ENCODE measurements at regions not wholly inside any gene's neighbourhood (a gene's known extent, or its start where the extent isn't known, plus 50 kb on each side); places are given as distances from the start of the nearest gene placed in this dataset.

DNA sequence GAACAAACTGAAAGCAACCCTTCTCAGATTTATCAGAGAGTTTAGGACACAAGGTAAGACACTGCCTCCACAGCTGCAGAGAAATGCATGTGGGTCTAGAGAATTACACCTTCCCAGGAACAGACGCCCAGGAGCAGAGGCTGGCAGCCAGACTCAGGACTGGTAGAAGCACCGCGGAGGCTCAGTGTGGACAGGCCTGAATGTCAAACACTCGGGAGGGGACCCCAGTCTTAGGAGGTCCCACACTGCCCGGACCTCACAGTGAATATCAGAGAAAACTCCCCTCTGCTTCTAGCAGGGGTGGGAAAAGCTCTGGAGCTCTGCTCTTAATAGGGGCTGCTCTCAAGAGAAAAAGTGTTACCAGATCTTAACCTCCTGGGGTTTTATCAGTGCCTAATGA, 952.7 kb downstream of the BRD1 start:
- intact Hi-C loops (cut with micrococcal nuclease; ENCODE audit: unreplicated experiment) (no loop called here), in situ Hi-C loops (cut with HindIII; ENCODE audit: extremely low pct_ligation_motif_present, low pct_unique_long_range_greater_than_20kb) (no loop called here)
- no peak overlapping the region for H3K4me2 ChIP-seq (ENCODE audit: low read depth, low read length)
- H4K20me1 ChIP-seq (ENCODE audit: insufficient read depth, low read length): no peaks in the 10 kb centered on the region
- H3K4me1 ChIP-seq (ENCODE audit: insufficient read depth, low read length): no peaks in the 10 kb centered on the region
- TF ChIP-seq ZNF883 (CRISPR knock-in tag; IDR thresholded peaks at IDR 0.05; ENCODE audit: not compliant biosample characterization): no peak
- no peak for TF ChIP-seq THYN1 (CRISPR knock-in tag; IDR thresholded peaks at IDR 0.05; ENCODE audit: borderline replicate concordance, low read depth)
- TF ChIP-seq CENPT (CRISPR knock-in tag; IDR thresholded peaks at IDR 0.05; ENCODE audit: low read depth): no peak
- no peak for TF ChIP-seq ATF7-NPFF (CRISPR knock-in tag; IDR thresholded peaks at IDR 0.05; ENCODE audit: low read depth)
- no peak for TF ChIP-seq ZNF678 (CRISPR knock-in tag; IDR thresholded peaks at IDR 0.05)
- no peak for TF ChIP-seq SRSF4 (IDR thresholded peaks at IDR 0.05; ENCODE audit: low read depth, low read length, poor library complexity, severe bottlenecking)
- no peak for TF ChIP-seq ZNF891 (CRISPR knock-in tag; IDR thresholded peaks at IDR 0.05)
- no peak for TF ChIP-seq CBX2 (IDR thresholded peaks at IDR 0.05; ENCODE audit: low read depth, low read length)
- TF ChIP-seq CBX2 (CRISPR knock-in tag; IDR thresholded peaks at IDR 0.05; ENCODE audit: low read depth): no peak
- TF ChIP-seq, protein P1, sequence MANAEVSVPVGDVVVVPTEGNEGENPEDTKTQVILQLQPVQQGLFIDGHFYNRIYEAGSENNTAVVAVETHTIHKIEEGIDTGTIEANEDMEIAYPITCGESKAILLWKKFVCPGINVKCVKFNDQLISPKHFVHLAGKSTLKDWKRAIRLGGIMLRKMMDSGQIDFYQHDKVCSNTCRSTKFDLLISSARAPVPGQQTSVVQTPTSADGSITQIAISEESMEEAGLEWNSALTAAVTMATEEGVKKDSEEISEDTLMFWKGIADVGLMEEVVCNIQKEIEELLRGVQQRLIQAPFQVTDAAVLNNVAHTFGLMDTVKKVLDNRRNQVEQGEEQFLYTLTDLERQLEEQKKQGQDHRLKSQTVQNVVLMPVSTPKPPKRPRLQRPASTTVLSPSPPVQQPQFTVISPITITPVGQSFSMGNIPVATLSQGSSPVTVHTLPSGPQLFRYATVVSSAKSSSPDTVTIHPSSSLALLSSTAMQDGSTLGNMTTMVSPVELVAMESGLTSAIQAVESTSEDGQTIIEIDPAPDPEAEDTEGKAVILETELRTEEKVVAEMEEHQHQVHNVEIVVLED (CRISPR knock-in tag; IDR thresholded peaks at IDR 0.05; ENCODE audit: borderline replicate concordance): no peak
- no peak for TF ChIP-seq ZFP1 (CRISPR knock-in tag; IDR thresholded peaks at IDR 0.05)
- TF ChIP-seq, protein P2, sequence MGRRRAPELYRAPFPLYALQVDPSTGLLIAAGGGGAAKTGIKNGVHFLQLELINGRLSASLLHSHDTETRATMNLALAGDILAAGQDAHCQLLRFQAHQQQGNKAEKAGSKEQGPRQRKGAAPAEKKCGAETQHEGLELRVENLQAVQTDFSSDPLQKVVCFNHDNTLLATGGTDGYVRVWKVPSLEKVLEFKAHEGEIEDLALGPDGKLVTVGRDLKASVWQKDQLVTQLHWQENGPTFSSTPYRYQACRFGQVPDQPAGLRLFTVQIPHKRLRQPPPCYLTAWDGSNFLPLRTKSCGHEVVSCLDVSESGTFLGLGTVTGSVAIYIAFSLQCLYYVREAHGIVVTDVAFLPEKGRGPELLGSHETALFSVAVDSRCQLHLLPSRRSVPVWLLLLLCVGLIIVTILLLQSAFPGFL (CRISPR knock-in tag; IDR thresholded peaks at IDR 0.05): no peak
- no peak for TF ChIP-seq CREM (IDR thresholded peaks at IDR 0.05)
- no peak for TF ChIP-seq CREM (CRISPR knock-in tag; IDR thresholded peaks at IDR 0.05)
- no peak for TF ChIP-seq SETDB1 (CRISPR knock-in tag; IDR thresholded peaks at IDR 0.05; ENCODE audit: borderline replicate concordance)
- no peak for TF ChIP-seq ZBTB3 (CRISPR knock-in tag; IDR thresholded peaks at IDR 0.05; ENCODE audit: borderline replicate concordance, low read depth)
- no peak for TF ChIP-seq ZNF572 (CRISPR knock-in tag; IDR thresholded peaks at IDR 0.05)
- H3K36me3 ChIP-seq (replicated peaks in 1 of 2; ENCODE audit: control insufficient read depth in 1 of 2, insufficient read depth in 2 of 2, low read length in 2 of 2): no peaks in the 10 kb centered on the region
- H3K79me2 ChIP-seq (ENCODE audit: insufficient read depth, low read length): no peaks in the 10 kb centered on the region
- DNase-seq (ENCODE audit: low spot score): no peak
- CTCF ChIA-PET (ENCODE audit: low intra/inter-chr PET ratio, low total read pairs): no interaction called here
- no peak overlapping the region for H3K4me3 ChIP-seq (replicated peaks in 1 of 3; ENCODE audit: insufficient read depth in 1 of 3, low read depth in 2 of 3, low read length in 3 of 3)
- no peak for ATAC-seq
- H3K9me3 ChIP-seq (ENCODE audit: low read length): no peaks in the 10 kb centered on the region
- POLR2A ChIA-PET: no interaction called here
- no peak overlapping the region for H2AFZ ChIP-seq (ENCODE audit: low read length)
- no peak overlapping the region for H3K27ac ChIP-seq (ENCODE audit: extremely low read length, insufficient read depth, low read length)
- 33% methylated on average over 3 of the region's 5 CpGs for WGBS (ENCODE audit: low lambda C conversion rate)
- no TSS peak for BruUV-seq (replicated peaks)
- peaks cover 3 to 17% of the 10 kb centered on the region in 2 experiments; a peak in 2 of 5 replicates for H3K27me3 ChIP-seq (ENCODE audit: control insufficient read depth in 1 of 2, insufficient read depth in 2 of 2, low read length in 2 of 2)
- no peak for FAIRE-seq
- no peak overlapping the region for H3K9ac ChIP-seq (ENCODE audit: insufficient read depth, low read depth, low read length)

Measured in HepG2 (cell line).